D721Med (cell line): ENCODE measurements at regions not wholly inside any gene's neighbourhood (a gene's known extent, or its start where the extent isn't known, plus 50 kb on each side); places are given as distances from the start of the nearest gene placed in this dataset.

ENCODE experiments used
- DNase-seq: peaks from one replicate; pipeline ENCODE4 v3.0.0; 2011; ENCODE audit warnings: low spot score; ENCODE audit not compliant: insufficient read length
- FAIRE-seq: peaks from 2 replicates; lab custom pipeline; 2011; peaks lifted over from hg19 to GRCh38; lab: Jason Lieb, UNC
- TF ChIP-seq, protein P1 (sequence below): IDR thresholded peaks from 2 replicates; pipeline ENCODE4 v1.5.1; 2012; ENCODE audit warnings: mild to moderate bottlenecking, control low read depth; ENCODE audit not compliant: insufficient read depth; ENCODE audit errors: missing control alignments

DNA sequence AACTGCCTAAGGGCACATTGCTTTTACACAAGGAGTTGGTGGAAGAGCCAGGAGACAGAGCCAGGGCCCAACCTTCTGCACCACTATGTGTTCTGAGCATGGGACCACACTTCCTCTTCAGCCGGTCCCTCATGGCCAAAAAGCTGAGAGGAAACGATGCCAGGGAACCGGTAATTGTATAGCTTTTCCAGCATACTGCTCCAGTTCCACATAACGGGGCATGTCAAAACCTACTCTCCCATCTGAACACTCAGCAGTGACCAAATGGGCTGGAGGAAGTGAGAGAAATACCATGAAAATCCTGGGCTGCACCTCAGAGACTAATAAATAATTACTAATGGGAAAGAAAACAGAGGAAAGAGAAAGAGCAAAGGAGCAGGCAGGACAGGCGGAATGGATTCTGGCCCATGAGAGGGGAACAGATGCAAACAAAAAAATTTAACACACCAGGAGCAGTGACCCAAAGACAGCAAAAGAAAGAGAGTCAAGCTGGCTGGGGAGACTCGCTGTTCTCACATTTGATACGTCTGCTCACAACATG, 52.0 kb upstream of the BMP2 start:
- DNase-seq (no peak), FAIRE-seq (no peak)
- TF ChIP-seq, protein P1, sequence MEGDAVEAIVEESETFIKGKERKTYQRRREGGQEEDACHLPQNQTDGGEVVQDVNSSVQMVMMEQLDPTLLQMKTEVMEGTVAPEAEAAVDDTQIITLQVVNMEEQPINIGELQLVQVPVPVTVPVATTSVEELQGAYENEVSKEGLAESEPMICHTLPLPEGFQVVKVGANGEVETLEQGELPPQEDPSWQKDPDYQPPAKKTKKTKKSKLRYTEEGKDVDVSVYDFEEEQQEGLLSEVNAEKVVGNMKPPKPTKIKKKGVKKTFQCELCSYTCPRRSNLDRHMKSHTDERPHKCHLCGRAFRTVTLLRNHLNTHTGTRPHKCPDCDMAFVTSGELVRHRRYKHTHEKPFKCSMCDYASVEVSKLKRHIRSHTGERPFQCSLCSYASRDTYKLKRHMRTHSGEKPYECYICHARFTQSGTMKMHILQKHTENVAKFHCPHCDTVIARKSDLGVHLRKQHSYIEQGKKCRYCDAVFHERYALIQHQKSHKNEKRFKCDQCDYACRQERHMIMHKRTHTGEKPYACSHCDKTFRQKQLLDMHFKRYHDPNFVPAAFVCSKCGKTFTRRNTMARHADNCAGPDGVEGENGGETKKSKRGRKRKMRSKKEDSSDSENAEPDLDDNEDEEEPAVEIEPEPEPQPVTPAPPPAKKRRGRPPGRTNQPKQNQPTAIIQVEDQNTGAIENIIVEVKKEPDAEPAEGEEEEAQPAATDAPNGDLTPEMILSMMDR = no peak

DNA sequence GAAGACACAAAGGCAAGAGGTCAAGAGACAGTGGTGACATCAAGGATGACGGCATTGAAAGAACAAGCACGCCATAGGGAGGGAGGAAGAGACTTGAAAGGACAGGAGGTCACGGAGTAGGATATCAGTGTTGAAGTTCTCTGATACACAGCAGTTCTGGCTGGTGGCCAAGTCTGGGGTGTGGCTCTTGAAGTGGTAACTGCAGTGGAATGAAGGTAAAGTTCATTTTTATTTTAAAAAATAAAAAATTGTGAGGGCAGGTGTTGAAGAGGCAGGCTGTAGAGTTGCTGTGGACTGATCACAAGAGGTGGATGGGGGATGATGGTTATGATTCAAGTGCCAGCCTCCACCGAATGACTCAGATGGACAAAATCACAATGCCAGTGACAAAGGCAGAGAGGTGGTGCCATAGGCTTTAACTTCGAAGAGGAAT, 53.2 kb upstream of the BMP2 start:
- FAIRE-seq = no peak
- DNase-seq = no peak
- TF ChIP-seq, protein P1 = no peak

DNA sequence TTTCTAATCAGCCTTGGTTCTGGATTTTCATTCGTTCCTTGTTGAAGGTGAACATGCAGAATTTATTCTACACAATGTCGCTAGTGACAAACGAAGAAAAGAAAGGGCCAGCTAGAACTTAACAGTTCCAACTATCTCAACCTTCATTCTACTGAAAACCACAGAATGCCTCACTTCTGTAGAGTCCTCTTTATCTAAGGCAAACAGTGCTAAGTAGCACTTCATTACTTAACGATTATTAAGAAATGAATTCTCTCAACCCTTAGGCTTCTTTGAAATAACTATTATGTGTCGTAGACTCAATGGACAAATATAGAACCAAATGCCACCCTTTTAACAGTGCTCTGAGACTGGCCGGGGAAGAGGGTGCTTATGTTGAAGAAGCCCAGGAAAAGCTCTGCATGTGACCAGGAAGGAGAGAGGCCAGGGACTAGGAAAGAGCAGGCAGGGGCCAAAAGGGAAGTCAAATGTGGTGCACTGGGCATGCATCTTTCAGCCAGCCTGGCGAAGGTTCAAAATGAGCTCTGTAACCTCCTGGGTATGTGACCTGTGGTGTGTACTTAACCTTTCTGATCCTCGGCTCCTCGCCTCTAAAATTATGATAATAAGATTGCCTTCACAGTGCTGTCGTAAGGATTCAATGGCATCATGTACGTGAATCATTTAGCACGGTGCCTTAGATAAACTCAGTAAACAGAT, 55.4 kb upstream of the BMP2 start:
- DNase-seq (no peak), FAIRE-seq (no peak)
- TF ChIP-seq, protein P1 = no peak

DNA sequence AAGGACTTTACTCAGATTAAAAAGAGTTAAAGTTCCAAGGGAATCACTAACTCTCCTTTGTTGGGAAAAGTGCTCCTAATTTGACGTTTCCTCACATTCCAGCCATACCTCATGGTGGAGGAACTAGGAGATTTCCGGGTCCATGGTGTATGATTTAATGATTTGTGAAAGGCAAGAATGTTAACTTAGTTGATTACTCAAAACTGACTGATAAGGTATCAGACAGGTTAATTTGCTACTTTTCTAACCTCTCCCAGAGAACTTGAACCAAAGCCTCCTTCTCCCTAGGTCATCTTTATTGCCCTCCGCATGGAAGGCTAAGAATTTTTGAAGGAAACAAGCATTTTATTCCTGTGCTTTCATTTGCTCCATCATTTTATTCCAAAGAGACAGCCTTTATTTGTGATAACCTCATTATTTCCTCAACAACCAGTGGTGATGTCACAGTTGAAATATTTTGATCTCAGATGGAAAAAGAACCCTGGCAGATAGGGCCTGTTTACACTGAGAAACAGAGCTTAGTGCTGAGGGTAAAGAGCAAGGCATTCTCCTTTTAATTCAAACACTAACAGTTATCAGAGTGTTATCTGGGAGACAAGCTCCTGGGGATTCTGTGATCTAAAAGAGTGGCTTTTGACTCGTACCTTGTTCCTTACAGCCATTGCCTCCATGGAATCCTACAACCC, 57.4 kb upstream of the BMP2 start:
- FAIRE-seq = no peak
- DNase-seq = no peak
- TF ChIP-seq, protein P1 = no peak

DNA sequence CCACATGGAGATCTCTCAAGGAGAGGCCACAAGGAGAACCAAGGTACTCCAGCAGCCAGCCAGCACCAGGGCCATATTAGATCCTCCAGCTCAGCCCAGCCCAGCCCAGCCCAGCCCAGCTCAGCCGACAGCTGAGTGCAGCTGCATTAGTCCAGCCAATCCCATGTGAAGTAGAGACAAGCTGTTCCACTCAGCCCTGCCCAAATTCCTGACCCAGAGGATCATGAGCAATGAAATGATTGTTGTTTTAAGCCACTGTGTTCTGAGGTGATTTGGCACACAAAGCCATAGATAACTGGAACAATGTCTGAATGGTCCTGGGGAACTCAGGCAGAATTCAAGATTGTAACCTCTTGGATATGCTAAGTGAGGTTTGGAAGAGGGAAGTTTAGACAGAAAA, 59.5 kb upstream of the BMP2 start:
- FAIRE-seq (no peak), DNase-seq (no peak)
- TF ChIP-seq, protein P1 = no peak

DNA sequence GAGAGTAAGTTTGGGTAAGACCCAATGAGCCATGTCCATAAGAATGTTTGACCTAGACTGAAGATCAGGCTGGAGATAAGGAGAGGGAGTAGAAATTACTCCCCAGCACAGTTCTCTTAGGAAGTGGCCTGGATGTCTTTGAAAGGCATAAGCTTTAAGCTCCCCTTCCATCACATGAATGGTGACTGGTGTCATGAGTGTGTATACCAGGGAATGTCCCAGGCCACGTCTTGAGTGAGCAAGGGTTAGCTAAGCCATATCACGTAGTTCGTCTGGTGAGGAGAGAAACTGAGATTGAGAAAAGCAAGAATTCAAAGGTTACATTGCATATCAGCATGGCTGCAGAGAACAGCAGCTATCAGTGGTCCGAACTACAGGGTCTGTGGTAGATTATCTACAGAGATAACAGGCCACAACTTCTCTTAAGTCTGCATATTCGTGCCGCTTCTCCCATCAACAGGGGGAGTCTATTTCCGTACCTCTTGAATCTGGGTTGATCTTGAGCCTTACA, 60.1 kb upstream of the BMP2 start:
- FAIRE-seq (no peak), DNase-seq (no peak)
- TF ChIP-seq, protein P1 = no peak
